H9 (cell line): ENCODE measurements at regions not wholly inside any gene's neighbourhood (a gene's known extent, or its start where the extent isn't known, plus 50 kb on each side); places are given as distances from the start of the nearest gene placed in this dataset.
A peak's percentile ranks its signal among the peaks of the same experiment; 100 is the strongest.

Source experiments
- DNase-seq: peaks from one replicate; pipeline ENCODE4 v3.0.0-alpha.2; 2017
- H2AFZ ChIP-seq: one replicate; pipeline ENCODE4 v1.6.1; 2013; ENCODE audit warnings: mild to moderate bottlenecking, low read length, control low read depth, moderate library complexity
- H2AK5ac ChIP-seq: 2 replicates; pipeline ENCODE4 v1.6.1; 2013; ENCODE audit warnings: low read length, control low read depth, mixed read lengths; ENCODE audit not compliant: insufficient read length
- H2BK120ac ChIP-seq: one replicate; pipeline ENCODE4 v1.6.1; 2013; ENCODE audit warnings: low read depth, mild to moderate bottlenecking, low read length, control low read depth, inconsistent platforms; ENCODE audit not compliant: poor library complexity, severe bottlenecking
- H2BK12ac ChIP-seq: 2 replicates; pipeline ENCODE4 v1.6.1; 2013; ENCODE audit warnings: low read length, control low read depth, mixed read lengths, low read depth; ENCODE audit not compliant: insufficient read length
- H2BK15ac ChIP-seq: 2 replicates; pipeline ENCODE4 v1.6.1; 2013; ENCODE audit warnings: low read depth, low read length, control low read depth
- H2BK20ac ChIP-seq: one replicate; pipeline ENCODE4 v1.6.1; 2013; ENCODE audit warnings: low read depth, mild to moderate bottlenecking, low read length, control low read depth, inconsistent platforms; ENCODE audit not compliant: poor library complexity, severe bottlenecking
- H2BK5ac ChIP-seq: 2 replicates; pipeline ENCODE4 v1.6.1; 2013; ENCODE audit warnings: low read length, control low read depth, mixed read lengths; ENCODE audit not compliant: insufficient read length
- H3K14ac ChIP-seq: 2 replicates; pipeline ENCODE4 v1.6.1; 2013; ENCODE audit warnings: low read length, control low read depth; ENCODE audit not compliant: insufficient read depth
- H3K18ac ChIP-seq: 2 replicates; pipeline ENCODE4 v1.6.1; 2013; ENCODE audit warnings: low read depth, mild to moderate bottlenecking, mixed read lengths, low read length, control low read depth; ENCODE audit not compliant: insufficient read length
- H3K23ac ChIP-seq: 2 replicates; pipeline ENCODE4 v1.6.1; 2013; ENCODE audit warnings: low read length, control low read depth, mixed read lengths, low read depth; ENCODE audit not compliant: insufficient read length
- H3K23me2 ChIP-seq: 2 replicates; pipeline ENCODE4 v1.6.1; 2013; ENCODE audit warnings: low read depth, mild to moderate bottlenecking, mixed read lengths, low read length, control low read depth; ENCODE audit not compliant: insufficient read length, poor library complexity, severe bottlenecking
- H3K27ac ChIP-seq: 2 replicates; pipeline ENCODE4 v1.5.1; 2013; ENCODE audit warnings: low read length, control low read depth, mixed read lengths, low read depth; ENCODE audit not compliant: insufficient read length
- H3K27me3 ChIP-seq: 2 replicates; pipeline ENCODE4 v1.6.1; 2013; ENCODE audit warnings: low read length, control low read depth, inconsistent platforms; ENCODE audit not compliant: insufficient read depth
- H3K4ac ChIP-seq: 2 replicates; pipeline ENCODE4 v1.6.1; 2013; ENCODE audit warnings: low read depth, mild to moderate bottlenecking, control low read depth, inconsistent platforms, low read length, moderate library complexity
- H3K4me1 ChIP-seq: 2 replicates; pipeline ENCODE4 v1.6.1; 2013; ENCODE audit warnings: low read length, control low read depth, inconsistent platforms; ENCODE audit not compliant: insufficient read depth
- H3K4me2 ChIP-seq: 2 replicates; pipeline ENCODE4 v1.6.1; 2013; ENCODE audit warnings: low read length, control low read depth, mixed read lengths; ENCODE audit not compliant: insufficient read length, insufficient read depth
- H3K56ac ChIP-seq: 2 replicates; pipeline ENCODE4 v1.6.1; 2013; ENCODE audit warnings: low read depth, mild to moderate bottlenecking, mixed read lengths, low read length, control low read depth; ENCODE audit not compliant: insufficient read length
- H3K79me1 ChIP-seq: 2 replicates; pipeline ENCODE4 v1.6.1; 2013; ENCODE audit warnings: low read depth, mild to moderate bottlenecking, moderate library complexity, low read length, control low read depth, inconsistent platforms; ENCODE audit not compliant: insufficient read depth, poor library complexity, severe bottlenecking
- H3K79me2 ChIP-seq: 2 replicates; pipeline ENCODE4 v1.6.1; 2013; ENCODE audit warnings: low read length, control low read depth, inconsistent platforms; ENCODE audit not compliant: insufficient read depth
- H3K9ac ChIP-seq: 2 replicates; pipeline ENCODE4 v1.6.1; 2013; ENCODE audit warnings: low read length, control low read depth, mixed read lengths; ENCODE audit not compliant: insufficient read length; ENCODE audit errors: extremely low read depth
- H3K9me3 ChIP-seq: one replicate; pipeline ENCODE4 v1.6.1; 2013; ENCODE audit warnings: low read depth, low read length, inconsistent platforms; ENCODE audit not compliant: control insufficient read depth
- H3T11ph ChIP-seq: one replicate; pipeline ENCODE4 v1.6.1; 2013; ENCODE audit warnings: mild to moderate bottlenecking, low read length, control low read depth, inconsistent platforms
- H4K20me1 ChIP-seq: one replicate; pipeline ENCODE4 v1.6.1; 2013; ENCODE audit not compliant: control insufficient read depth, insufficient read length, insufficient read depth
- H4K5ac ChIP-seq: 2 replicates; pipeline ENCODE4 v1.6.1; 2013; ENCODE audit warnings: low read depth, mild to moderate bottlenecking, mixed read lengths, low read length, control low read depth; ENCODE audit not compliant: insufficient read length
- H4K8ac ChIP-seq: replicated peaks from 2 replicates; pipeline ENCODE4 v1.6.1; 2013; ENCODE audit warnings: low read length, control low read depth, mixed read lengths, low read depth; ENCODE audit not compliant: insufficient read length
- H4K91ac ChIP-seq: 2 replicates; pipeline ENCODE4 v1.6.1; 2013; ENCODE audit warnings: low read depth, mild to moderate bottlenecking, moderate library complexity, mixed read lengths, low read length, control low read depth; ENCODE audit not compliant: insufficient read length
- H3K27ac Mint-ChIP-seq, 3 experiments: 2 replicates in 2 of 3; 3 replicates in 1 of 3; pipeline ENCODE4 v1.8.0; 2020 to 2021; ENCODE audit warnings: mixed read lengths in 3 of 3, mild to moderate bottlenecking in 1 of 3, moderate library complexity in 1 of 3
- H3K27me3 Mint-ChIP-seq: 2 replicates; pipeline ENCODE4 v1.8.0; 2021; ENCODE audit warnings: low read depth, mild to moderate bottlenecking, moderate library complexity, mixed read lengths
- H3K36me3 Mint-ChIP-seq, 3 experiments: 2 replicates in 2 of 3; 3 replicates in 1 of 3; pipeline ENCODE4 v1.8.0; 2020 to 2021; ENCODE audit warnings: low read depth in 3 of 3, mixed read lengths in 3 of 3; ENCODE audit not compliant: insufficient read depth in 1 of 3
- H3K4me1 Mint-ChIP-seq, 2 experiments: 2 replicates each; pipeline ENCODE4 v1.8.0; 2020; ENCODE audit warnings: mixed read lengths in 2 of 2
- H3K4me3 Mint-ChIP-seq, 2 experiments: 2 replicates in 1 of 2; 3 replicates in 1 of 2; pipeline ENCODE4 v1.8.0; 2020 to 2021; ENCODE audit warnings: mild to moderate bottlenecking in 2 of 2, mixed read lengths in 2 of 2, moderate library complexity in 1 of 2
- H3K9me3 Mint-ChIP-seq, 2 experiments: 2 replicates in 1 of 2; 3 replicates in 1 of 2; pipeline ENCODE4 v1.8.0; 2020; ENCODE audit warnings: mild to moderate bottlenecking in 2 of 2, mixed read lengths in 2 of 2, moderate library complexity in 1 of 2
- CTCF ChIP-seq: fragments of 200-600 bp; sonication (generic); conservative IDR thresholded peaks from 3 replicates; pipeline ENCODE4 v1.8.0; 2021; ENCODE audit warnings: antibody characterized with exemption, mild to moderate bottlenecking
- WGBS: extraction: QIAGEN DNeasy Blood & Tissue Kit; methylation state at CpG from one replicate; pipeline ENCODE4 v1.1.7; 2013; ENCODE audit warnings: missing lambda C conversion rate, low lambda C conversion rate, mixed read lengths; ENCODE audit not compliant: insufficient read length; ENCODE audit errors: extremely low coverage; 5-methylcytosine and 5-hydroxymethylcytosine counted together

- no CpG with 5 or more reads among the region's 5 CpGs for WGBS
- no peak overlapping the region for H4K5ac ChIP-seq
- no peak overlapping the region for H2AFZ ChIP-seq
- Mint-ChIP-seq H3K4me1 (peaks cover 4 to 5% of the 10 kb centered on the region in 2 experiments; a peak in 2 of 4 replicates), H3K4me3 (no peak overlapping the region), H3K9me3 (no peaks in the 10 kb centered on the region; a peak in 1 of 5 replicates), H3K27ac (peak overlapping the region in 1 of 3 experiments; percentile 66; a peak in 1 of 7 replicates), H3K27me3 (peaks cover 9% of the 10 kb centered on the region), H3K36me3 (no peaks in the 10 kb centered on the region)
- H2BK120ac ChIP-seq, result no peak overlapping the region
- H2AK5ac ChIP-seq, result no peak overlapping the region
- H3K14ac ChIP-seq, result no peak overlapping the region; the same call in 1 of the 2 replicates
- no peak overlapping the region for H2BK15ac ChIP-seq
- H3K27ac ChIP-seq, result no peak overlapping the region
- no peak overlapping the region for H3K4me2 ChIP-seq
- H3K79me2 ChIP-seq, result no peaks in the 10 kb centered on the region
- H4K8ac ChIP-seq, result no peak overlapping the region
- H3K23ac ChIP-seq, result no peak overlapping the region
- no peak overlapping the region for H3K9ac ChIP-seq
- H3K18ac ChIP-seq, result no peak overlapping the region
- H2BK12ac ChIP-seq, result no peak overlapping the region
- no peak overlapping the region for H3K56ac ChIP-seq
- no peak for TF ChIP-seq CTCF
- H3K27me3 ChIP-seq, result no peaks in the 10 kb centered on the region
- no peaks in the 10 kb centered on the region for H3K23me2 ChIP-seq
- H3K4me1 ChIP-seq, result no peaks in the 10 kb centered on the region
- H2BK20ac ChIP-seq, result no peak overlapping the region
- H4K20me1 ChIP-seq, result no peaks in the 10 kb centered on the region
- no peak for DNase-seq
- no peak overlapping the region for H3K4ac ChIP-seq
- H3T11ph ChIP-seq, result no peak overlapping the region
- H2BK5ac ChIP-seq, result no peak overlapping the region
- H3K9me3 ChIP-seq, result no peaks in the 10 kb centered on the region
- H3K79me1 ChIP-seq, result no peaks in the 10 kb centered on the region
- no peak overlapping the region for H4K91ac ChIP-seq
Observed at GRCh38 chr16:55273959-55274358, 50.0 kb upstream of the IRX6 start.
